ENCODE measurements at regions not wholly inside any gene's neighbourhood (a gene's known extent, or its start where the extent isn't known, plus 50 kb on each side); places are given as distances from the start of the nearest gene placed in this dataset.

DNA sequence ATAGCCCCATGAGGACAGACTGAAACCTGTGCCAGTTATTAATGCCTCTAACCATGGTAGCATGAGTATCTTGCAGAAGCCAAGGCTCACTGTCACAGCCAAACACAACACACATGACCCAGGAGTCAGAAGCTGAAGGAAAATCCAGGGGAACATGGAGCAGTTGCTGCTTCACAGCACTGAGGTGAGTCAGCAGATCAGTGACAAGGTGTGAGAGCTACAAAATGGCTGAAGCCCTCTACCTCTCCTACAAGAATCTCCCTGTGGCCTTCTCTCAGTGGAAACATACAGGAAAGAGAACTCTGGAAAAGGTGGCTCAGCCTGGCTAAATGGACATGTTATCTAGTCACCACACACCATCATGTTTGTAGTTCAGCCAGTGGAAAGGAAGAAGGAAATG, 93.5 kb downstream of the NAB1 start:
- H3K27me3 Mint-ChIP-seq (ENCODE audit: insufficient read depth): peaks cover 9% of the 10 kb centered on the region
- no peak overlapping the region for H3K27ac Mint-ChIP-seq
- no peak for DNase-seq
- peaks cover 10% of the 10 kb centered on the region for H3K4me1 Mint-ChIP-seq (ENCODE audit: low read depth)
- no peak overlapping the region for H3K4me3 Mint-ChIP-seq
- TF ChIP-seq CTCF (IDR thresholded peaks at IDR 0.05): no peak
- peaks cover 5% of the 10 kb centered on the region; the same call in 1 of the 2 replicates for H3K9me3 Mint-ChIP-seq
- H3K36me3 Mint-ChIP-seq (ENCODE audit: low read depth): no peaks in the 10 kb centered on the region

DNA sequence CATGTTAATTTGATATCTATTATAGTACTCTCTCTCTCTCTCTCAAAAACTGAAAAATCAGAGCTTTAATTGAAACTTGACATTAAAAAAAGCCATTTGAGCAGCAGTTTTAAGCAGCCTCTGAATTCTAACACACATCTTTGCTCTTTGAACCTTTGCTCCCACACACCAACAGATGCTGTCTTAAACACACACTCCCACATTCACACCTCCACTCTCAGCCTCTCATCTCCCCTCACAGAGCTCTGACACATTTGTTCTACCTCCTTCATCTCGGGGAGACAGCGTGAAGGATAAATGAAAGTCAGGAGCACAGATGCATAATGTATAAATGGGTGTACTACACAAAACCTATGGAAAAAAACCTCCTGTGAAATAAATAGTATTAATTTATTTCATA, 95.2 kb downstream of the NAB1 start:
- Mint-ChIP-seq H3K4me1 (ENCODE audit: low read depth) (peaks cover 13% of the 10 kb centered on the region), H3K36me3 (ENCODE audit: low read depth) (no peaks in the 10 kb centered on the region), H3K27ac (no peak overlapping the region), H3K4me3 (no peak overlapping the region), H3K9me3 (peaks cover 5% of the 10 kb centered on the region; the same call in 1 of the 2 replicates), H3K27me3 (ENCODE audit: insufficient read depth) (peaks cover 9% of the 10 kb centered on the region)
- no peak for TF ChIP-seq CTCF (IDR thresholded peaks at IDR 0.05)
- no peak for DNase-seq

GRCh38 chr2:190746971-190747761, 98.3 kb downstream of the NAB1 start:
- TF ChIP-seq CTCF (IDR thresholded peaks at IDR 0.05): no peak
- peak overlapping the region; percentile 69 for H3K4me3 Mint-ChIP-seq
- peaks cover 13% of the 10 kb centered on the region for H3K4me1 Mint-ChIP-seq (ENCODE audit: low read depth)
- H3K9me3 Mint-ChIP-seq: peaks cover 4% of the 10 kb centered on the region; the same call in 1 of the 2 replicates
- no peaks in the 10 kb centered on the region for H3K36me3 Mint-ChIP-seq (ENCODE audit: low read depth)
- peak overlapping the region; percentile 0; the same call in 1 of the 2 replicates for H3K27ac Mint-ChIP-seq
- peak; percentile 39 for DNase-seq
- H3K27me3 Mint-ChIP-seq (ENCODE audit: insufficient read depth): peaks cover 4% of the 10 kb centered on the region; the same call in 1 of the 2 replicates

- Mint-ChIP-seq H3K9me3 (peaks cover 4% of the 10 kb centered on the region; the same call in 1 of the 2 replicates), H3K4me1 (ENCODE audit: low read depth) (peaks cover 13% of the 10 kb centered on the region), H3K27ac (no peak overlapping the region), H3K4me3 (no peak overlapping the region), H3K36me3 (ENCODE audit: low read depth) (no peaks in the 10 kb centered on the region), H3K27me3 (ENCODE audit: insufficient read depth) (peaks cover 2% of the 10 kb centered on the region; the same call in 1 of the 2 replicates)
- DNase-seq: no peak
- TF ChIP-seq CTCF (IDR thresholded peaks at IDR 0.05): no peak
Measured at GRCh38 chr2:190748966-190749365, 100.1 kb downstream of the NAB1 start.

GRCh38 chr2:190755772-190756415, 107.0 kb downstream of the NAB1 start:
- Mint-ChIP-seq H3K9me3 (peaks cover 11% of the 10 kb centered on the region; the same call in 1 of the 2 replicates), H3K4me1 (ENCODE audit: low read depth) (peaks cover 38% of the 10 kb centered on the region), H3K4me3 (no peak overlapping the region), H3K36me3 (ENCODE audit: low read depth) (no peaks in the 10 kb centered on the region), H3K27ac (no peak overlapping the region), H3K27me3 (ENCODE audit: insufficient read depth) (peaks cover 2% of the 10 kb centered on the region)
- no peak for TF ChIP-seq CTCF (IDR thresholded peaks at IDR 0.05)
- DNase-seq: no peak
